ENCODE measurements at regions not wholly inside any gene's neighbourhood (a gene's known extent, or its start where the extent isn't known, plus 50 kb on each side); places are given as distances from the start of the nearest gene placed in this dataset.

DNA sequence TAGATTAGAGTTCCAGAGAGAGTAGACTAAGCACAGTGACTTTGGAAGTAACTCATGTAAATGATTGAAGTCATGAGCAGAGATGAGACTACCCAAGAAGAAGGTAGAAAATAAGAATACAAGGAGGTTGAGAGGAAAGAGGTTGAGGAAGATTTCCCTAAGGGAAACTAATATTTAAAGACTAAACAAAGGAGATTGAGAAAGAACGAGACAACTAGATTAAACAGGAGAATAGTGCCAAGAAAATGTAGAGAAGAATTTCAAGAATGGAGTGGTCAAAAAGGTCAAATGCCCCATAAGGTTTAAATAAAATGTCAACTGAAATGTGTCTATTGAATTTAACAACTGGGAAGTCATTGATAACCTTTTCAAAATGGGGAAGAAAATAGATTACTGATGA, 59.0 kb downstream of the RPS29 start:
- DNase-seq: no peak

DNA sequence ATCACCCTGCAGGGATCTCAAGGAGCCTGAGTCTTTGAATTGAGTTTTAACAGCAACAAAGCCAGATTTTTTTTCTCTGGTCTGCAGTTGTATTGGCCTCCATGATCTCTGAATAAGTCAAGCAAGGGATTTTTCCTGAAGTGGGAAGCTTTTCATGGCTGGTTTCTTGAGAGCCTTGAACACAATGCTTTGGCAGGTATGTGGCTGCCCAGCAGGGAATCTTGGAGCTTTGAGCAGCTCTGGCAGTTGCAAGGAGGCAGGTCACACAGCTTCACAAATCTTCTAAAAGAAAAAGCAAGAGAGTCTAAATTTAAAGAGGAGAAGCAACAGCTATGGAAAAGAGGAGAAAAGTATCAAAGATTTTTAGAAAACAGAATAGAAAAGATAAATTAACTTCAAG, 60.1 kb downstream of the RPS29 start:
- DNase-seq: no peak

DNA sequence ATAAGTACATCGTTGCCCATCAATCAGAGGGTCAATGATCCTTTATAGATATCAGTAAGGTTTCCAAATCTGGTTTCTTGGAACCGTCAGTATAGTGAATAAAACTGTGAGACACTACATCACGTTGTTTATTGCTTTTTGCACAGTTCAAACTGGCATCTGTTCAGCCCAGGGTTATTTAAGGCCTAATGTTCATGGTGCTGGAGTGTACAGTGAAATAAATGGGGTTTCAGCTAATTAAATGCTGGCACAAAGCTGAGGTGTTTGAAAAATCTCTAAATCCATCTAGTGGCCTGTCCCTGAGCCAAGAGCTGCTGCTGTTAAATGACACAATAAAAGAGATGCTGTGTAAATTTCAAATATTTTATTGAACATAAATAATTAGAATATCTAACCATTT, 69.9 kb downstream of the RPS29 start:
- no peak for DNase-seq

DNA sequence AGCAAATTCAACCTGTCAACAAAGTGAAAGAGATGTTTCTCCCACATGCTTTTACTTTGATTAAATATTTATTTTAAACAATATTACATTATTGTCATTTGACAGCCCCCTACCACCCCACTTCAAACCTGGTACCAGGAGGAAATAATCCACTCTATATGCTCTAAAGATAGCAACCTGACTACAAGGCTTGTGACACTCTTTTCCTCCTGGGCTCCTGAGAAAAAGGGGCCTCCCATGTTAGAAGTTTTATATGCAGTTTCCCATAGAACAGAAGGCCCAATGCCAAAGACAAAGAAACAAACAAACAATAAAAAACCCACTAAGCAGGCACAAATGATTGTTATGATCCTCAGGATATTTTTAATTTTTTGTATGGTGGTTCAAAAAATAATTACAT, 73.6 kb downstream of the RPS29 start:
- no peak for DNase-seq

DNA sequence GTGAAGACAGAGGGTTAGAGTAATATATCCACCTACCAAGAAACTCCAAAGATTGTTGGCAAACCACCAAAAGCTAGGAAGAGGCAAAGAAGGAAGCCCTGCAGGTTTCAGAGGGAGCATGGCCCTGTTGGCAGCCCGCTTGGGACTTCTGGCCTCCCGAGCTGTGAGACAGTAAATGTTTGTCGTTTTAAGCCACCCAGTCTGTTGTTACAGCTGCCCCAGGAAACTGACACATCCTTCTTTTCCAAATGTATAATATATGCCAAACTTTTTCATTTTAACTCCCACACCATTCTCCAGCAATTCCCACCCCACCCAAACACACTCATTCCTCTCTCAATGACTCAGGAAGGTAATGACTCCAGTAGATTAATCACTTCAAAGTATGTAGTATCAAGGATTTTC, 74.0 kb downstream of the RPS29 start:
- no peak for DNase-seq

DNA sequence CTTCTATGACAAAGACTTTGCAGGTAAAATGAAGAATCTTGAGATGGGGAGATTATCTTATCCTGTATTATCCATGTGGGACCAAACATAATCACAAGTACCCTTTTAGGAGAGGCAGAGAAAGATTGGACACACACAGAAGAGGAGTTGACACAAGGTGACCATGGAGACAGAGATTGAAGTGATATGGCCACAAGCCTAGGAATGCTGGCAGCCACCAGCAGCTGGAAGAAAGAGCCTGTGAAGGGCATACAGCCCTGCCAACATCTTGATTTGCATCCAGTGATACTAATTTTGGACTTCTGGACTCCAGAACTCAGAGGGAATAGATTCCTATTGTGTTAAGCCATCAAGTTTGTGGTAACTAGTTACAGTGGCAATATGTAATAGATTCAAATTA, 78.1 kb downstream of the RPS29 start:
- no peak for DNase-seq

DNA sequence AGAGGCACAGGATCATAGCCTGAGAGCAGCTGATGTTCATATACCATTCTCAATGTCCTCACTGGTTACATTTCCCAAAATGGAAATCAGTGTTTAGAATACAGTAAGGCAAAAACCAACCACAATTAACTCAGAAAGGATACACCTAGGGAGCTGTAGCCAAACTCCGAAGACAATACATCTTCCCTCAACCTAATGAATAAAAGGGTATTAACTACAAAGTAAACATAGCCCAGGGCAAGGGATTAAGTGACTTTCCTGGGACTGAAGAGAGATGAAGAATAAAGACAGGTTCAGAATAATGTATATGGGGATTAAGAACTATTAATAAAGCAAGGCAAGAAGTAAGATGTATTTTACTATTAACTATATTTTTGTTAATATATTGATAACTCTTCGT, 79.5 kb downstream of the RPS29 start:
- DNase-seq: no peak

DNA sequence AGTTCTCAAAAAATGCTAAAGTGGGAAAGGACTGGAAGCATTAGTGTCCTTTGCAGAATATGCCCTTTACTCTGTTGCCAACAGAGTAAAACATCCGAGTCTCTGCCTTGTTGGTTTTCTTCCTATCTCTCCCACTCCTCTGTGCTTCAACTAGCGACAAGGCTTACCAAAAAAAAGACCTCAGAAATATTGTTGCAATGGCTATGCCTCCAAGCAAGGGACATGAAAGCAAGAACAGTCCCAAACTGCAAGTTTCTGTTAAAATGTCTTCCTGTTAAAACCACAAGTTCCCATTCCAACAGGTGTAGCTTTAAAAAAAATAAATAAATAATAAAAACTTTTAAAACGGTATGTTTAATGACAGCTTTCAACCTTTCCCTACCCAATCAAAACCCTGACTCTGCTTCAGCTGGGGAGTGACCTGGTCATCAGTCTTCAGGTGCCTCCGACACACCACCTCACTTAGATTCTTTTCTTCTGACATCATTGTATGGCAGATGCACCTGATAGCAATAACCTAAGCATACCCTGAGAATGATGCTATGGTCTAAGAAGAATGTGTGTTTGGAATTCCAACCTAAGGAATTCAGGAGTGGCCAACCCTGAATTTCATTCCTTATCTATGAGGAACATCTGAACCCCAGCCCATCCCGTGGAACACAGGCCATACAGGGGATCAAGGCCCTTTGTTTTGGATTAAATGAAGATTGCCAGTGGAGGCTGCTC, 81.0 kb downstream of the RPS29 start:
- DNase-seq: no peak

DNA sequence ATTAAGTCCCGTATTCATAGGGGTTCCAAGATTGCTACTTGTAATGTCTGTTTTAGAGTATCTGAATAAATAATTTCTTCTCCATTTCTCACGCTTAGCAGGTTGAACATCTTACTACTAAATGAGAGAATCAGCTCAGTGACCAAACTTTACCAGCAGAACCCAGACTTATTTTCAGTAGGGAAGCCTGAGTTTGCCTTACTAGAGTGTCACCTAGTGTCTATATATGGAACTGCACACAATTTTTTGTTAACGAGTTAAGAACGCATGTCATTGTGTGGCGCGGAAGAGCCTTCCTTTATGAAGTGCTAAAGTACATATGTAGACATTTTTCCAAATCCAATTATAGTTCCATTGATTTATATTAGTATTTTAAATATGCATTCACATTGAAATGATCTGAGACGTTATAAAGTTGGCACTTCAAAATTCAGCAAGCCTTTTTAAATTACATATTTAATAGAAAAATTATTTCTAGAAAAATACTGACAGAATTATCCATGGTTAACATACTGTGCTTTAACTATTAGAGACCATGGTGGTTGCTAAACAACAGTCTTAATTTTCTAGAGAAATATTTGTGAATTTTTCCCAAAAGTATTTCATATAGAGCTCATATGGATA, 88.3 kb downstream of the RPS29 start:
- peak; percentile 7 for DNase-seq

DNA sequence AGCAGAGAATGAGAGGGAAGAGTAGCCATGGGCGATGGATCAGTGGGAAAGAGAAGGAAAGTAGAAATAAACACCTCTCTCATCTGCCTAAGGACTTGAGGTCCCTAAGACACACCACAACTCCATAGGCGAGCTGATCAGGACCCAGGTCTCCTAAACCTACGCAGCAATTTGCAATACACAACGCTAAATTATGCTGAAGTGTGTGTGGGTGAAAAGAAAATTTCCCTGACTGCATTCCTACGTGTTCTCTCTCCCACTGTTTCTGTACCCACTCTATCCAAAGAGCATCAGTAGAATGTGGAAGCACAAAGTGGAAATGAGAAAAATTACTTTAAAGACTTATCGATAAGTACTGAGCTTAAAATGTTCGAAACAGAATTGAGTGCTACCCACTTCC, 88.9 kb downstream of the RPS29 start:
- no peak for DNase-seq

DNA sequence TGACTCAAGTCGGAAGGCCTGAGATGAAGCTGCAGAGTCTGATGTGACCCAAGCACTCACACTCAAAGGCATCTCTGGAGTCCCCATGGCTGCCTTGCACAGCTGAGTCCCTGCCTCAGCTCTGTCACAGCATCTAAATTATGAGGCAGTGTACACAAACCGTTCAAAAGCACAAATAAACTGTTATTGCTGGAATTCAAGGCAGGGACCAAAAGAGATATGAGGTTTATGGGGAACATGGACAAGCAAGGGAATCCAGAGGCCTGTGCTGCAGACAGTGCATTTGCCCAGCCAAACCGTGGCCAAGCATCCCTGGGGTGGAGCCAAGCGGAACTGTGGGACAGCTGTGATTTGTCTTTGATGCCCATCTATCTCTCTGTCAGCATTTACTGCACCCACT, 91.3 kb downstream of the RPS29 start:
- no peak for DNase-seq

DNA sequence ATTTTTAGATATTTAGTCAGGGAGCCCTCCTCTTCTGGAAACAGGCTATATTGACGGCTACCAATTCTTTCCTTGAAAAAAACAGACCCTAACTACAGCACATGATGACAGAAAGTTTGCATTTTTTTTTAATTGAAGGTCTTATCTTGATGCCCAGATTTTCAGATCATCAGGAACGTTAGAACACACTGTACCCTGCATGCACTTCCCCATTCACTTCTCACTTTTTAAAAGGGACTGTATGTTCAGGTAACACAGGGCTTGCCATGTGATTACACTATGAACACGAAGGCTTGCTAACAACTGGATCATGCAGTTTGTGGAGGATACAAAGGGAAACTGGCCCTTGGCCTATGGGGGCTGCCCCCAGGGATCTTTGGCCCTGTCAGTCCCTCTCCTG, 92.6 kb downstream of the RPS29 start:
- DNase-seq: no peak

DNA sequence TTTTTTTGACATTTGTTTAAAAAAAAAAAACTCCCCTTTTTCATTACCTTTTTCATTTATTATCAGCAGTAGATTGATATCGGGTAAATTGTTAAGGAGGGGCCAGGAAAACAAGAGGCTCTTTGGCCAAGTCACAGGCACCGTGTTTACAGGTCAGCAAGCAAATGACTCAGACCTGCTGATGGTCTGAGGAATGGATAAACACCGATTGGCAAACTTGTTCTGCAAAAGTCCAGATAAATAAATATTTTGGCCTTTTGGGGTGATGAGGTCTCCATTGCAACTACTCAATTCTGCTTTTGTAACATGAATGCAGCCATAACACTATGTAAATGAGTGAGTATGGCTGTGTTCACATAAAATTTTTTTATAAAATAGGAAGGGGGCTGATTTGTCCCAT, 94.0 kb downstream of the RPS29 start:
- DNase-seq: no peak

DNA sequence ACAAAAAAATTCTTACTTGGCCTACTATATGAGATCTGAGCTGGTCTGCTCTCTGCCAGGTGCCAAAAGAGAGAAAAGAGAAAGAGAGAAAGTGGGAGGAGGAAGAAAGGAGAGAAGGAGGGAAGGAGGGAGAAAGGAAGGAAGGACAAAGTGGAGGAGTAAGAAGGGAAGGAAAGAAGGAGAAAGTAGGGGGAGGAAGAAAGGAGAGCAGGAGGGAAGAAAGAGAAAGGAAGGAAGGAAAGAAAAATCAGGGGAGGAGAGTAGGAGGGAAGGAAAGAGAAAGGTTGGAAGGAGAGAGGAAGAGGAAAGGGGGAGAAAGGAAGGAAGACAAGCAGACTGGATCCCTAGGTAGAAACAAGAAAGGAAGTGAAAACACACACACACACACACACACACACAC, 96.8 kb downstream of the RPS29 start:
- DNase-seq: no peak

DNA sequence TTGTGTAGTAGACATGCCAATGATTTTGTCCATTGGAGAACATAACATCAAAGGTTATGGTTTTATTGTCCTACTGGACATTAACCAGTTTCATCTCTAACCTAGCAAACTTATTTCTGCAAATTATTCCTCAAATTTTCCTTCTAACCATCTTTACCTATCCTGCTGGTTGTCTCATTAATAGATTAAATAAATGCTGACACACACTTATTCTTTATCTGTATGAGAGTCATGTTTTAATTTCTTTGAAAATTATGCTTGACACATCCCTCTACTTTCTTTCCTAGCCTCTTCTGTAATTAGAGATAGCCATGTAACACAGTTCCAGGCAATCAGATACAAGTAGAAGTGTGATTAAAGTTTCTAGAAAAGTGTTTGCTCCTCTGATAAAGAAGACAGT, 98.9 kb downstream of the RPS29 start:
- DNase-seq: no peak

DNA sequence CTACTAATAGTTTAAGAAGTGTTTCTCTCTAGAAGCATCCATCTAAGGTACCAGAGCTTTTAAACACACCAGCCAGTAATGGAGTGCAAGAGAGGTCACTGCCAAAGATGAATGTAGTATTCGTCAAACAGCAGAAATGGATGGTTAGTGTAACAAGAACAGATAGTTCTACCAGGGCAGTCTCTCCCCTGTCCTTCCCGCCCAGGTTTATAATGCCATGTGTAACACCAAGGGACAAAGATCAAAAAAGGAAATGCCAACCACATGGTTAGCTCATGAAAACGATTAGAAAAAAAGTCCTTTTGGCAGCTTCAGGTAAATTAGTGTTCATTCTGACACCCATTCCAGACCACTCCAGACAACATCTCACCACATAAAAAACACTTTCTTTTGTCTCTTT, 100.9 kb downstream of the RPS29 start:
- DNase-seq: no peak

DNA sequence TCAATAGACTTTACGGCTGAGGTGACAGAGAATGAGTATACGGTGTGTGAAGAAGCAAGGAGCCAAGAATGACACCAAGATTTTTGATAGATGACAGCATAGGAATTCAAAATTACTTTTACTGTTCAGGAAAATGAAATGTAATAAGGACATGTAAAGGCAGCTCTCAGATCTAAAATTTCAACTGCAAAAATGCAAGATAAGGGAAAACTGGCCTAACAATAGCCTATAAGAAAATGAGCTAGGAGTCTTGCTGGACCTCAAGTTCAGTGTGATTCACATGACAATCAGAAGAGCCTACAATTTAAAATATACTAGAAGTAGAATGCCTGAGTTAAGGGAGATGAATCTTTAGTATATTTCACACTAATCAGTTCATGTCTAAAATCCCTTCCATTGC, 102.0 kb downstream of the RPS29 start:
- no peak for DNase-seq

DNA sequence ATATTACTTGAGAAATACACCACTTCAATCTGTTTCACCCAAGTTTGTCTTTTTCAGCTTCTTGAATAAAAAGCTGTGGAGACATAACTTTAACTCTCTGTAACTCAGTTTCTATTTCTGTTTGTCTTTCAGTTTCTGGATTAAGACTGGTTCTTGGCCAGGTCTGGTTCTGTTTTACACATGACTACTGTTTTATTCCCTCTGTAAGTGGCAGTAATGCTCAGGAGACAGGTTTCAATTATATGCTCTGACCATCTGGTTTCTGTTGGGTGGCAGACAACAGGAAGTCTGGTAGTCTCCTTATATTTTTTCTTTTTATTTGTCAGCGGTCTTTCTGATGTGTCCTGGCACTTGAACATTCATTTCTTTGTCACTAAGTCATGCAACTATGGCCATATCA, 102.9 kb downstream of the RPS29 start:
- no peak for DNase-seq

DNA sequence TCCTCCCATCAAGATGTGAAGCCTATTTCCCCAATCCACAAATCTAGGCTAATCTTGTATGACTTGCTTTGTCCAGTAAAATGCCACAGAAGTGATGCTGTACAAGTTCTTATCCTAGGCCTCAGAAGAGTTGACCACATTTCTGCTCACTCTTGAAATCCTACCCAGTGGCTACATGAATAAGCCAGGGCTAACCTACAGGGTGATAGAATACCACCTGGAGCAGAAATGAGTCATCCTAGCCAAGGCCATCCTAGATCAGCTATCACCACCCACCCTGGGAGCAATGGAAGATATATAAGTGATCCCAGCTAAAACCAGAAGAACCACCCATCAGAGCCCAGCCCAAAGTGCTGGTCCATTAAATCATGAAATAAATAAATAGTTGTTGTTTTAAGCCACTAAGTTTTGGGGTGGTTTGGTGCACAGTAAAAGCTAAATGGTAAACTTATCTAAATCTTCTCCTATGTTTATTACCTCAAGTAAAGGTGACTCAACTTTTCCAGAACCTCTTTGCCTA, 105.1 kb downstream of the RPS29 start:
- DNase-seq: no peak

DNA sequence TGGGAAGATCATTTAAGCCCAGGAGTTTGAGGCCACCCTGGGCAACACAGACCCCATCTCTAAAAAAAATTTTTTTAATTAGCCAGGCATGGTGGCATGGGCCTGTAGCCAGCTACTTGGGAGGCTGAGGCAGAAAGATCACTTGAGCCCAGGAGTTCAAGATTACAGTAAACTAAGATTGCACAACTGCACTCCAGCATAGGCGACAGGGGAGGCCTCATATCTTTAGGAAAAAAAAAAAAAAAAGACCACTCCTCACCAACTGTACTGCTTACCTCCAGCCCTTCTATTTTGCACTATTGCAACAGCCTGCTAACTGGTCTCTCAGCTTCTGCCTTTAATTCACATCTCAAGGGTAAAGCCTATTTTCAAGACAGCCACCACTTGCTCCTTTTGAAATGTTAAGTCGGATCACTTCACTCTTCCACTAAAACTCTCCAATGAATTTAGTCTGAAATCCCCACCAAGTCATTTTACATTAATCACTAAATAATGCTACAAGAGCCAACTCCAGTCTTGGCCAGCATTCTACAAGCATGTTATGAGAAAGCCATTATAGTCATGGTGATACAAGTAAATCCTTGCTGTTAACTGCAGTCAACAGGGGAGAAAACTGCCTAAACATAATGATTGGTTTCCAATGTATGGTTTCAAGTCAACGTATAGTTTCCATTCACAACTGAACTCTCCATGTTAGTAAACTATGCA, 106.0 kb downstream of the RPS29 start:
- no peak for DNase-seq

DNA sequence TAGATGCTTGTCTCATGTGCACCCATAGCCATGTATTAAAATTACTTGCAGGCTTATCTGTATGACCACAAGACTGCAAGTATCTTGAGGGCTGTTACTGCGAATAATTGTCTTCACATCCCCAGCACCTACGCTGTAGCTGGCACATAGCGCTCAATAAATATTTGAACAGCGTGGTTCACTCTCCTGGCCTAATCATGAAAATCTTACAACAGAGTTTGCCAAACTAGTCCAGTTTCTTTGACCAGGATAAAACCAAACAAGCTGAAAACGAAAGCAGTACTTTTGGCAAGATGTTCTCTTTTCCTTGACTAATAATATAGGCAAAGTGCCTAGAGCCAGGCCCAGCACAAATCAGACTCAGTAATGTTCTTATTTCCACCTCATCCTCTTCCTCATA, 106.7 kb downstream of the RPS29 start:
- DNase-seq: no peak

DNA sequence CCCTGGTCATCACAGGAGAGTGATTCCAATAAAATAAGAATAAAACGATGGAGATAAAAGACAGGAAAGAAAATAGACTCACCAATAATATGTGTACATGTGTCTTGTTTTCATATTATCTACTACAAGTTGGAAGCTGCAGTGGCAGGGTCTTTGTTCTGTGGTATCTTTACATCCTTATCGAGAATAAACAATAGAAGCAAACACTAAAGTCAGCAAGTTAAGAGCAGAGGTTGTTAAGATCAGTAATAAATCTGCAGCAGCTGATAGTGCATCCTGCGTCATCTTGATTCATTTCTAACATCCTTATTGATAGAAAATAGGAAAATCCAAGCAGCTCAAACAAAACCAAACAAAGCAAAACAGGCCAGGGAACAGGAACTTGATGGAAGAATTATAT, 107.4 kb downstream of the RPS29 start:
- DNase-seq: no peak

DNA sequence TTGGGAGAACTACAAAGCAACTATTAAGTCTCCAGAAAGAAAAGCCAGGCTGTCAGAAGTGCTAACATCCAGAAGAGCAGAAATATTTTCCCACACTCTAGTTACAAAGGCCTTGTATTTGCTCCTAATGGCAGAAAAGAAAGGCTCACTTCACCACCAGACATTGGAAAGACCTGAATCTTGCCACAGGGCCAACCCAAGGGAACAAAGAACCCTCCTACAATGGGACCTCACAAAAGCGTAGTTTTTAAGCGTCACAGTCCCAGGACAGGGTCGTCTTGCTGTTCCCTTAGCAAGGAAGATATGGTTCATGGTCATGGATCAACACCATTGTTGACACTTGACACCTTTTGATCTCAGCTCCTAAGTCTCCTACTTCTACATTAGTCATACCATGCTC, 119.1 kb downstream of the RPS29 start:
- no peak for DNase-seq

DNA sequence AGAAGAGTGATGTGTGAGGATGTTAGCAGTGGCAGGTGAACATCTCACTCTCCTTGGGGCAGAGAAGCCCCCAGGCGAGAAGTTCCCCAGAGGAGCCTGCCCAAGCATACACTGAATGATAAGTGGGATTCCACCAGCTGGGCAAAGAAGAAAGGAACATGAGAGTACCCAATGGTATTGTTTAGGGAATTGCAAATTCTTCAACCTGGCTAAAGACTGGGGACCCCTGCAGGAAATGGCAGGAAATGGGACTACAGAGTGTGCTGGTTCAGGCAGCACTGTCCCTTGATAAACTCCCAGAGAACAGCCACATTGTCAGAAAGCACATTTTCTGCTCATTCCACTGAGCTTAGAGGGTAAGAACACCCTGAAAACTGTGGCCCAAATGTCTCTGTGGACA, 121.3 kb downstream of the RPS29 start:
- DNase-seq: no peak
